ENCODE measurements at regions not wholly inside any gene's neighbourhood (a gene's known extent, or its start where the extent isn't known, plus 50 kb on each side); places are given as distances from the start of the nearest gene placed in this dataset.

GRCh38 chr4:152202415-152202814 lies 333.5 kb downstream of the FBXW7 start:
- TF ChIP-seq, protein P1, sequence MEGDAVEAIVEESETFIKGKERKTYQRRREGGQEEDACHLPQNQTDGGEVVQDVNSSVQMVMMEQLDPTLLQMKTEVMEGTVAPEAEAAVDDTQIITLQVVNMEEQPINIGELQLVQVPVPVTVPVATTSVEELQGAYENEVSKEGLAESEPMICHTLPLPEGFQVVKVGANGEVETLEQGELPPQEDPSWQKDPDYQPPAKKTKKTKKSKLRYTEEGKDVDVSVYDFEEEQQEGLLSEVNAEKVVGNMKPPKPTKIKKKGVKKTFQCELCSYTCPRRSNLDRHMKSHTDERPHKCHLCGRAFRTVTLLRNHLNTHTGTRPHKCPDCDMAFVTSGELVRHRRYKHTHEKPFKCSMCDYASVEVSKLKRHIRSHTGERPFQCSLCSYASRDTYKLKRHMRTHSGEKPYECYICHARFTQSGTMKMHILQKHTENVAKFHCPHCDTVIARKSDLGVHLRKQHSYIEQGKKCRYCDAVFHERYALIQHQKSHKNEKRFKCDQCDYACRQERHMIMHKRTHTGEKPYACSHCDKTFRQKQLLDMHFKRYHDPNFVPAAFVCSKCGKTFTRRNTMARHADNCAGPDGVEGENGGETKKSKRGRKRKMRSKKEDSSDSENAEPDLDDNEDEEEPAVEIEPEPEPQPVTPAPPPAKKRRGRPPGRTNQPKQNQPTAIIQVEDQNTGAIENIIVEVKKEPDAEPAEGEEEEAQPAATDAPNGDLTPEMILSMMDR (IDR thresholded peaks at IDR 0.05) = no peak
- no peak for TF ChIP-seq POLR2A (IDR thresholded peaks at IDR 0.05)
